GM21360 (cell line): ENCODE measurements at regions not wholly inside any gene's neighbourhood (a gene's known extent, or its start where the extent isn't known, plus 50 kb on each side); places are given as distances from the start of the nearest gene placed in this dataset.

Experiments used
- ATAC-seq: cut with Tn5 transposase; IDR thresholded peaks from one replicate; pipeline ENCODE4 v1.9.1; 2021; ENCODE audit warnings: mild to moderate bottlenecking, moderate library complexity; ENCODE audit not compliant: unreplicated experiment

GRCh38 chr1:25082995-25083394 is 149.3 kb downstream of the SYF2 start:
- no peak for ATAC-seq

- ATAC-seq = no peak
Observed at GRCh38 chr1:25082216-25082899, 149.9 kb downstream of the SYF2 start.

- no peak for ATAC-seq
Observed at GRCh38 chr1:25081496-25081895, 150.8 kb downstream of the SYF2 start.

GRCh38 chr1:25080294-25081209 is 150.5 kb upstream of the RUNX3 start:
- ATAC-seq = no peak

GRCh38 chr1:25079048-25079447 is 149.0 kb upstream of the RUNX3 start:
- ATAC-seq = no peak

GRCh38 chr1:25074351-25075227 is 144.5 kb upstream of the RUNX3 start:
- ATAC-seq = no peak

- no peak for ATAC-seq
Observed at GRCh38 chr1:25073640-25074270, 143.7 kb upstream of the RUNX3 start.

GRCh38 chr1:25072461-25072860 is 142.4 kb upstream of the RUNX3 start:
- no peak for ATAC-seq

GRCh38 chr1:25068829-25069228 is 138.8 kb upstream of the RUNX3 start:
- no peak for ATAC-seq

- no peak for ATAC-seq
Observed at GRCh38 chr1:25068316-25068715, 138.2 kb upstream of the RUNX3 start.

GRCh38 chr1:25067518-25068251 is 137.6 kb upstream of the RUNX3 start:
- ATAC-seq = no peak

- ATAC-seq = no peak
Observed at GRCh38 chr1:25066731-25067517, 136.8 kb upstream of the RUNX3 start.

- ATAC-seq = no peak
Observed at GRCh38 chr1:25066256-25066655, 136.2 kb upstream of the RUNX3 start.

GRCh38 chr1:25065795-25066238 is 135.7 kb upstream of the RUNX3 start:
- no peak for ATAC-seq

- ATAC-seq = no peak
Observed at GRCh38 chr1:25065321-25065721, 135.2 kb upstream of the RUNX3 start.

- ATAC-seq = no peak
Observed at GRCh38 chr1:25064465-25065240, 134.6 kb upstream of the RUNX3 start.

- no peak for ATAC-seq
Observed at GRCh38 chr1:25063591-25064416, 133.7 kb upstream of the RUNX3 start.
